PC-3 (cell line): ENCODE measurements at regions not wholly inside any gene's neighbourhood (a gene's known extent, or its start where the extent isn't known, plus 50 kb on each side); places are given as distances from the start of the nearest gene placed in this dataset.

Experiments used
- ATAC-seq: fragments of 200-7000 bp; cut with Tn5 transposase; 2 replicates; pipeline ENCODE4 v1.9.1; 2020; ENCODE audit warnings: mild to moderate bottlenecking, moderate library complexity
- BruUV-seq: library from RNA; stranded (reverse); fragments of 400-500 nt; replicated peaks from 2 replicates; lab custom pipeline; 2021; lab: Mats Ljungman, UMichigan
- CTCF ChIA-PET: fragments of 300-600 bp; sonication (Branson Sonifier 250); formaldehyde crosslinking; loops from one replicate; lab custom pipeline; 2022; ENCODE audit warnings: antibody characterized with exemption; lab: Charles Lee
- POLR2A ChIA-PET: fragments of 300-600 bp; sonication (Branson Sonifier 250); formaldehyde crosslinking; loops from one replicate; lab custom pipeline; 2022; ENCODE audit warnings: antibody characterized with exemption; ENCODE audit not compliant: unreplicated experiment; lab: Charles Lee
- DNase-seq: peaks from one replicate; pipeline ENCODE4 v3.0.0-alpha.2; 2015
- H2AFZ ChIP-seq: fragments of 300-600 bp; sonication (generic); 2 replicates; pipeline ENCODE4 v1.6.0; 2016; ENCODE audit warnings: antibody characterized with exemption, low read length
- H3F3A ChIP-seq: fragments of 300-600 bp; sonication (generic); one replicate; pipeline ENCODE4 v1.6.0; 2017; ENCODE audit warnings: antibody characterized with exemption, low read length, control low read depth, mild to moderate bottlenecking; ENCODE audit not compliant: unreplicated experiment
- H3K27ac ChIP-seq: fragments of 300-600 bp; sonication (generic); 2 replicates; pipeline ENCODE4 v1.5.1; 2016; ENCODE audit warnings: mild to moderate bottlenecking, low read length
- H3K27me3 ChIP-seq: fragments of 300-600 bp; sonication (generic); 2 replicates; pipeline ENCODE4 v1.6.1; 2016; ENCODE audit warnings: low read length, mixed read lengths
- H3K36me3 ChIP-seq: fragments of 300-600 bp; sonication (generic); 2 replicates; pipeline ENCODE4 v1.6.1; 2016; ENCODE audit warnings: low read depth, mixed run types, low read length, mixed read lengths
- H3K4me1 ChIP-seq: fragments of 300-600 bp; sonication (generic); 2 replicates; pipeline ENCODE4 v1.5.1; 2016; ENCODE audit warnings: low read length; ENCODE audit not compliant: insufficient read depth
- H3K4me2 ChIP-seq: fragments of 300-600 bp; sonication (generic); 2 replicates; pipeline ENCODE4 v1.6.0; 2016; ENCODE audit warnings: low read length
- H3K4me3 ChIP-seq: fragments of 300-600 bp; sonication (generic); 2 replicates; pipeline ENCODE4 v1.5.1; 2016; ENCODE audit warnings: mild to moderate bottlenecking, low read length, mixed read lengths
- H3K79me2 ChIP-seq: fragments of 300-600 bp; sonication (generic); 2 replicates; pipeline ENCODE4 v1.6.1; 2017; ENCODE audit warnings: low read length, mixed read lengths
- H3K9ac ChIP-seq: fragments of 300-600 bp; sonication (generic); 2 replicates; pipeline ENCODE4 v1.6.0; 2016; ENCODE audit warnings: mild to moderate bottlenecking, low read length
- H3K9me2 ChIP-seq: fragments of 300-600 bp; sonication (generic); replicated peaks from 2 replicates; pipeline ENCODE4 v1.6.1; 2016; ENCODE audit warnings: mixed run types, low read length, mixed read lengths
- H3K9me3 ChIP-seq: fragments of 300-600 bp; sonication (generic); 2 replicates; pipeline ENCODE4 v1.6.1; 2016; ENCODE audit warnings: low read length, mixed read lengths
- H4K20me1 ChIP-seq: fragments of 300-600 bp; sonication (generic); 2 replicates; pipeline ENCODE4 v1.6.1; 2016; ENCODE audit warnings: low read length, mixed read lengths
- EZH2 ChIP-seq: fragments of 300-600 bp; sonication (generic); IDR thresholded peaks from one replicate; pipeline ENCODE4 v1.6.1; 2017; ENCODE audit warnings: antibody characterized with exemption, mild to moderate bottlenecking, low read length; ENCODE audit not compliant: unreplicated experiment
- EZH2phosphoT487 ChIP-seq: fragments of 300-600 bp; sonication (generic); IDR thresholded peaks from 2 replicates; pipeline ENCODE4 v1.6.1; 2018; ENCODE audit warnings: mild to moderate bottlenecking, antibody characterized with exemption, low read length, borderline replicate concordance
- intact Hi-C: fragments of 100-400 bp; cut with micrococcal nuclease; formaldehyde crosslinking; loops from 2 replicates; pipeline ENCODE4 v1.9.0; 2023
- TF ChIP-seq, protein P1 (sequence below): fragments of 300-600 bp; sonication (generic); conservative IDR thresholded peaks from 2 replicates; pipeline ENCODE4 v1.5.1; 2017; ENCODE audit warnings: antibody characterized with exemption, low read depth, mild to moderate bottlenecking, low read length

DNA sequence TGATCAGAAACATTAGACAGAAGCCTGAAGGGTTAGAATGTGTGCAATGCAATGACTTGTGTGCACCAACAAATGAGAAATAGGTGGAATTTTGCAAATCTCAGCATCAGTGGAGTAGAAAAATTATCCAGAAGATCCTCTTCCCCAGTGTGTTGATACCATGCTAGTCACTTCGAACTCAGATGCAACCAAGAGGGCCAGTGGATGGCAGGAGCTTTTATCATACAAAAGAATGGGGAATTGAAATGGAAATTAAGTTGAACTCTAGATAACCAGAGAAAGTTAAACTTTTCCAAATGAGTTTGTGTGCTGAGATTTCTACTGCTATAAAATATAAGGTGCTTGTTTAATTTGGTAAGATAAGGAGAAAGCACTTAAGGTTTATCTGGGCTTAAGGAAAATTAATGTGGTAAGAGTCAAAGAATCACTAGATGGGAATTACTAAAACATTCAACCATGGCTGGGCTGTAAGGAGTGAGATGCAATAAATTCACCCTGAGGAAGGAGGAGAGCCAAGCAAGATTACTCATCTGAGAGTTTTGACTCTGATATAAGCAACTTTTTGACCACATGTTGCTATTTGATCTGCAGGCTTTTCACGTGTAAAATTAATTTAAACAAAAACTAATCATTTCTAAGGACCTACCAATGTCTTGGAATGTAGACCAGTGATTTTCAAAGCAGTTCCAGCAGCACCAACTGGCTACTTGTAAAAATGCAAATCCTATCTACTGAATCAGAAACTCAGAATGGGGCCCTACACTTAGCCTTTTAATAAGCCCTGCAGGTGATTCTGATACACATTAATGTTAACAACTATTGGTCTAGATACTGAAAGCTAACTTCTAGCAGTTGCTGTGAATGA lies 113.2 kb downstream of the CDC14C start:
- Histone ChIP-seq H2AFZ (no peak overlapping the region), H3K79me2 (no peaks in the 10 kb centered on the region), H3F3A (no peaks in the 10 kb centered on the region), H3K4me2 (no peak overlapping the region), H3K9ac (no peak overlapping the region), H3K27ac (no peak overlapping the region), H3K9me3 (no peaks in the 10 kb centered on the region), H3K36me3 (no peaks in the 10 kb centered on the region), H3K27me3 (no peaks in the 10 kb centered on the region), H3K4me3 (no peak overlapping the region), H4K20me1 (no peaks in the 10 kb centered on the region), H3K9me2 (no peaks in the 10 kb centered on the region), H3K4me1 (no peaks in the 10 kb centered on the region)
- DNase-seq (no peak), ATAC-seq (no peak)
- no TSS peak for BruUV-seq
- ChIA-PET CTCF (no interaction called here), POLR2A (no interaction called here)
- intact Hi-C loops = no loop called here
- no peak for TF ChIP-seq EZH2
- TF ChIP-seq EZH2phosphoT487 = no peak
- TF ChIP-seq, protein P1, sequence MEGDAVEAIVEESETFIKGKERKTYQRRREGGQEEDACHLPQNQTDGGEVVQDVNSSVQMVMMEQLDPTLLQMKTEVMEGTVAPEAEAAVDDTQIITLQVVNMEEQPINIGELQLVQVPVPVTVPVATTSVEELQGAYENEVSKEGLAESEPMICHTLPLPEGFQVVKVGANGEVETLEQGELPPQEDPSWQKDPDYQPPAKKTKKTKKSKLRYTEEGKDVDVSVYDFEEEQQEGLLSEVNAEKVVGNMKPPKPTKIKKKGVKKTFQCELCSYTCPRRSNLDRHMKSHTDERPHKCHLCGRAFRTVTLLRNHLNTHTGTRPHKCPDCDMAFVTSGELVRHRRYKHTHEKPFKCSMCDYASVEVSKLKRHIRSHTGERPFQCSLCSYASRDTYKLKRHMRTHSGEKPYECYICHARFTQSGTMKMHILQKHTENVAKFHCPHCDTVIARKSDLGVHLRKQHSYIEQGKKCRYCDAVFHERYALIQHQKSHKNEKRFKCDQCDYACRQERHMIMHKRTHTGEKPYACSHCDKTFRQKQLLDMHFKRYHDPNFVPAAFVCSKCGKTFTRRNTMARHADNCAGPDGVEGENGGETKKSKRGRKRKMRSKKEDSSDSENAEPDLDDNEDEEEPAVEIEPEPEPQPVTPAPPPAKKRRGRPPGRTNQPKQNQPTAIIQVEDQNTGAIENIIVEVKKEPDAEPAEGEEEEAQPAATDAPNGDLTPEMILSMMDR = no peak

DNA sequence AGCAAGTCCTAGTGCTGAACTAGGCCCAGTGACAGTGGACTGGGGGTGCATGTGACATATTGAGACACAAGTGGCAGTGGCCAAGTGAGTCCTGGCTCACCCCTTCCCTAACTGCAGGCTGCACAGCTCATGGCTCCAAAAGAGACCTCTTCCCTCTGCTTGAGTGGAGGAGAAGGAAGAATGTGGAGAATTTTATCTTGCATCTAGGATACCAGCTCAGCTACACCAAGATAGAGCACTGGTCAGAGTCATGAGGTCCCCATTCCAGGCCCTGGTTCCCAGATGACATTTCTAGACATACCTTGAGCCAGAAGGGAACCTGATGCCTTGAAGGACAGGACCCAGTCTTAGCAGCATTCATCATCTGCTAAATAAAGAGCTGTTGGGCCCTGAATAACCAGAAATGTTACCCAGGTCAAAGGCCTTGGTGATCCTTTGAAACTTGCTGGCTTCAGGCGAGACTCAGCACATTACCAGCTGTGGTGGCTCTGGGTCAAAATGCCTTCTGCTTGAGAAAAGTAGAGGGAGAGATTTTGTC lies 114.5 kb downstream of the CDC14C start:
- no TSS peak for BruUV-seq
- Histone ChIP-seq H2AFZ (no peak overlapping the region), H3K27ac (no peak overlapping the region), H3K4me2 (no peak overlapping the region), H3K27me3 (no peaks in the 10 kb centered on the region), H3K36me3 (no peaks in the 10 kb centered on the region), H4K20me1 (no peaks in the 10 kb centered on the region), H3K79me2 (no peaks in the 10 kb centered on the region), H3K4me3 (no peak overlapping the region), H3K9ac (no peak overlapping the region), H3F3A (no peaks in the 10 kb centered on the region), H3K4me1 (no peaks in the 10 kb centered on the region), H3K9me3 (no peaks in the 10 kb centered on the region), H3K9me2 (no peaks in the 10 kb centered on the region)
- no peak for ATAC-seq
- no peak for DNase-seq
- intact Hi-C loops = no loop called here
- POLR2A ChIA-PET = no interaction called here
- CTCF ChIA-PET = no interaction called here
- TF ChIP-seq EZH2phosphoT487 (no peak), EZH2 (no peak)
- TF ChIP-seq, protein P1 = no peak

DNA sequence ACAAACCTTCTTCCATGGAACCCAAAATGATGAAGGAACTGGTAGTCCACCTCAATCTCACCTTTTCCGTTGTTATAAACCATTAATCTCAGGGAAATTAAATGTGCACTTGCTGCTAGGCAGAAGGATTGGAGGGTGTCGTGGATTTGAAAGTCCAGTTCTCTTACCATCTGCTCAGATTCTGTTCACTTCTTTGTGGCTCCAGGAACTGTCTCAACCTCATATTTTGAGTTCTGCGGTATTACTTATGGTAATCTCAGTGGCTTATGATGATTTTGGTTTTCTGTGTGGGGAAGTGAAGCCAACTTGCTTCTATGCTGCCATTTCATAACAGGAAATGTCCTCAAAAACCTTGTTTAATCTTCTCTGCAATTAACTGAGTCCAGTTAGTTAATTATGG lies 136.4 kb downstream of the CDC14C start:
- no peak for TF ChIP-seq EZH2
- TF ChIP-seq, protein P1 = no peak
- intact Hi-C loops = no loop called here

More for the DNA sequence above, 136.4 kb downstream of the CDC14C start:
- CTCF ChIA-PET = no interaction called here
- H3K9me2 ChIP-seq = no peaks in the 10 kb centered on the region
- BruUV-seq = no TSS peak
- no peaks in the 10 kb centered on the region for H3K9me3 ChIP-seq
- H2AFZ ChIP-seq = no peak overlapping the region
- no peak overlapping the region for H3K9ac ChIP-seq
- H3K4me3 ChIP-seq = no peak overlapping the region
- no peaks in the 10 kb centered on the region for H3K27me3 ChIP-seq
- H3K27ac ChIP-seq = no peak overlapping the region
- POLR2A ChIA-PET = no interaction called here
- H4K20me1 ChIP-seq = no peaks in the 10 kb centered on the region
- no peak for DNase-seq
- no peaks in the 10 kb centered on the region for H3K36me3 ChIP-seq
- H3K4me1 ChIP-seq = no peaks in the 10 kb centered on the region
- H3F3A ChIP-seq = no peaks in the 10 kb centered on the region
- ATAC-seq = no peak
- no peaks in the 10 kb centered on the region for H3K79me2 ChIP-seq
- H3K4me2 ChIP-seq = no peak overlapping the region
